GM19025 (cell line): ENCODE measurements at regions not wholly inside any gene's neighbourhood (a gene's known extent, or its start where the extent isn't known, plus 50 kb on each side); places are given as distances from the start of the nearest gene placed in this dataset.

ENCODE experiments used
- ATAC-seq: cut with Tn5 transposase; IDR thresholded peaks from one replicate; pipeline ENCODE4 v1.9.1; 2021; ENCODE audit warnings: mild to moderate bottlenecking, low read depth, moderate library complexity; ENCODE audit not compliant: unreplicated experiment

DNA sequence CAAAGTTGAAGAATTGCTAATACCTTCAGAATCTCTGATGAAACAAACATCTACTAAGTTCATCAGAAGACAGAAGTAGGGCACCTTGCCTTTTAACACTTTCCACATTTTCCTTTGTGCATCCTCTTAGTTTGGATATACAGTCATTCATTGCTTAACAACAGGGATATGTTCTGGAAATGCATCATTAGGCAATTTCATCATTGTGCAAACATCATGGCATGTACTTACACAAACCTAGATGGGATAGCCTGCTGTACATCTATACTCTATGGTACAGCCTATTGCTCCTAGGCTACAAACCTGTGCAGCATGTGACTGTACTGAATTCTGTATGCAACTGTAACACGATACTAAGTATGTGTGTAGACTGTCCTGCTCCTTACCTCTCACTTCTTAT, 169.8 kb downstream of the SUCLA2 start:
- ATAC-seq, result no peak

DNA sequence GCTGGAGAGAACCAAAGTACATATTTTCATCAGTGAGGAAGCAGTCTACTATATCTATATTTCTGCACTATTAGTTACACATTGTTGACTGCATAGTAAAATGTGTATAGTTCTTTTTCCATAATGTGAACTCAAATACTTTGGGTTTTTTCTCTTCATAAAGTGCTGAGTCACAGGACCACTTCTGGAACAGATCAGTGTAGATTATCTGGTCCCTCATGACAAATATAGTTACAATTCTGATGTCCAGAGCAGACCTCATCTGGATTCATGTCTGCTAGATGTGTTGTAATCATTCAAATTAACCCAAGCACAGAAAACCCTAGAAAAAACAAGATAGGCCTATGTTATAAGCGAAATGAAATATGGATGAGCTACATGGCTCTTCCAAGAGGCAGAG, 171.4 kb downstream of the SUCLA2 start:
- no peak for ATAC-seq

GRCh38 chr13:47826471-47826870, 174.6 kb downstream of the SUCLA2 start:
- ATAC-seq, result no peak

GRCh38 chr13:47822036-47822435, 179.0 kb downstream of the SUCLA2 start:
- ATAC-seq, result no peak

DNA sequence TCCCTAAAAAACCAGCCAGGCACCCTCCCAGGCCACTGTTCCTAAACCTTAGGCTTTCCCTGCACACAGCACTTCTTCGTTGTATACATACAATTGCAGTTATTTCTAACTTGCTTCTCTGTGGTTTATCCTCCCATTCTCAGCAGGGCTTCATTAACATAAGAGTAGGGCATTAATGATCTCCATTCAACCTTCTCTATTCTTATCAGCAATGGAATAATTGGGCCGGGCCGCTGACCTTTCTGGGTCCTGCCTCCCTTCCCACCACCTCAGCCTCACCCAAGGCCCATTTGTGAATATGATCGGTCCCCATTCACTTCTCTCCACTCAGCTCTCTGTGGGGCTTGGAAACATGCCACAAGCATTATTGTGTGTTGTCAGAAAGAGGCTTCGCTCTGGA, 184.2 kb downstream of the SUCLA2 start:
- ATAC-seq, result no peak

GRCh38 chr13:47813718-47814117, 187.4 kb downstream of the SUCLA2 start:
- ATAC-seq, result no peak

GRCh38 chr13:47809411-47809810, 191.7 kb downstream of the SUCLA2 start:
- no peak for ATAC-seq

- ATAC-seq, result no peak
These were observed 197.9 kb downstream of the SUCLA2 start for GRCh38 chr13:47803131-47803530.

DNA sequence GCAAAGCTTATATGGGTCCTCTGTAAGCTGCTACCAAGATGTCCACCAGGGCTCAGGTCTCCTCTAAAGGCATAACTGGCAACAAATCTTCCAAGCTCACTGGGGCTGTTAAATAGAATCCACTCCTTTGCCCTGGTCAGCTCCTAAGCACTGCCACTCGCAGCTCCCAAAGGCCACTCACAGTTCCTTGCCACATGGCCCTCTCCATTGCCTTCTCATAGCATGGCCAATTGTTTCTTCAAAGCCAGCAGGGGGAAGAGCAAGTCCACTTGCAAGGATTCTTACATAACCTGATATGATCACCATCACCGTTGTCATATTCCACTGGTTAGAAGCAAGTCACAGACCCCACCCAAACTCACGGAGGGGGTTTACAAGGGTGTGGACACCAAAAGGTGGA, 199.5 kb downstream of the SUCLA2 start:
- ATAC-seq, result no peak

DNA sequence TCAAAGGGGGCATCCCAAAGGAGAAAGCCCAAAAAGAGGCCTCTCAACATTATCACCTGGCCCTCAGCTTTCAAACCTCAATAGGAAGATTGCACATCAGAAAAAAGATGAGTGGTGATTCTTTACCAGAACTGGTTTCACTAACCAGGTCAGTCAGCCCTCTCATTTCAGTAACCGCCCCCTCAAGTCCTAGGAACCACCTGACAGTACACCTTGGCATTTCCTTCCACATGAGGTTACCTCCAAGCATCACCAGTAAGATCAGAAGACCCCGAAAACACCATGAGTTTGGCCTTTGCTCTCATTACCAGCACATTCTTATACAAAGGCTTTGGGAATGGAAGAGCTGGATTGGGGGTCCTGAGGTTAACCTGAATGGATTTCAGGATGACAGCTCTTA, 200.5 kb downstream of the SUCLA2 start:
- no peak for ATAC-seq

- ATAC-seq, result no peak
These were observed 202.2 kb downstream of the SUCLA2 start for GRCh38 chr13:47798906-47799305.

DNA sequence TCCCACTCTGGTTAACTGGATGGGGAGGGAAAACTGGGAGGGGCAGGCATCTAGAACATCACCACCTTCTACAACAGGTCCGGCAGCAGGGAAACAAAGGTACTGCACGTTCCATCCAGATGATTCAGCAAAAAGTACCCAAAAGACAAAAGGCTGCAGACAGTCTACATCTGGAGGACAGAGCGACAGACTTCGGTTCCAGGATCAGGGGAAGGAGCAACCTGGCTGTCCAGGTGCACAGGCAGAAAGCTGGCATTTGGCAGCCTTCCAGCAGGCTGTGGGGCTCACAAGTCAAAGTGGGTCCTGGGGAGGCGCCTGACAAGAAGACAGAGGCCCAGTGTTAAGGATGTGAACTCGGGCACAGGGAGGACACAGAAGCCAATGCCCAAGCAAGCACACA, 202.9 kb downstream of the SUCLA2 start:
- no peak for ATAC-seq

DNA sequence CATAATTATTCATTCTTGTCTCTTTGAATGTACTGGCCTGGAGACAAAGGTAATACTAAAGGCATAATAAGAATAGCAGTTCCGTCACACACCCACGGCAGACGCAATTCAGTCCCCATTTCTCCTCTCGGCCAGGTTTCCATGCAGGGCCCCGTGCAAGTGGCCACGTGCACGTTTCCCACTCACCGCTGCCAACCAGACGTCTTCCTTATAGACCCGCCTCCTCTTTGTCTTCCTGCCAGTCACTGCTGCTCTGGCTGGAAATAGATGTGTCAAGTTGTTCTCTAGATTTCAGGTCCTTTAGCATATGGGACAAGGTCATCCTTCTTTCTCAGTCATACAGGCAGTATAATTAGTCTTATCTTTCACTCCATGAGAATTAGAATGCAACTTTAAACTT, 204.3 kb downstream of the SUCLA2 start:
- ATAC-seq, result no peak

DNA sequence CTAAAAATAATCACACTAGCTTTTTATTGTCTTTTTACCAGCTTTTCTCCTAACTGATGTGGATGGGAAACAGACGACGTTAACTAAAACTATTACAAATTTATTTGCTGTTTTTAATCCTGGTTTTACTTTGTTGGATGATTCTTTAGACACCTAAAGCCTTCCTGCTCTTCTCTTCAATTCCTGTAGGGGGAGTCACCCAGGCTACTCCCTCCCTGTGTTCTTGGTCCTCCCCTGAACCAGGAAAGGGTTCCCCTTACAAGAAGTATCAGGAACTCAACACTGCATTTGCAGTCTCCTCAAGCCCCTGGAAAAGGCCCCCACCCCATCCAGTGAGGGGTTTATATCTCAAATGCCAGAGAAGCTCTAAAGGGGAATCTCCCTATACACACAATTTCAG, 206.1 kb downstream of the SUCLA2 start:
- ATAC-seq, result no peak

DNA sequence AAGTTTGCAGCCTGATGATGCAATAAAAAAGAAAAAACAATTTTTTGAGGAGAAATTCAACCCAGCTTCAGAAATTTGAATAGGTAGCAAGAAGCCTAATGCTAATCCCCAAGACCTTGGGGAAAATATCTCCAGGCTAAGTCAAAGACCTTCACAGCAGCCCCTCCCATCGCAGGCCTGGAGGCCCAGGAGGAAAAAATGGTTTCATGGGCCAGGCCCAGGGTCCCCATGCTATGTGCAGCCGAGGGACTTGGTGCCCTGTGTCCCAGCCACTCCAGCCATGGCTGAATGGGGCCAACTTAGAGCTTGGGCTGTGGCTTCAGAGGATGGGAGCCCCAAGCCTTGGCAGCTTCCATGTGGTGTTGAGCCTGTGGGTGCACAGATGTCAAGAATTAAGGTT, 210.3 kb downstream of the SUCLA2 start:
- ATAC-seq, result no peak

DNA sequence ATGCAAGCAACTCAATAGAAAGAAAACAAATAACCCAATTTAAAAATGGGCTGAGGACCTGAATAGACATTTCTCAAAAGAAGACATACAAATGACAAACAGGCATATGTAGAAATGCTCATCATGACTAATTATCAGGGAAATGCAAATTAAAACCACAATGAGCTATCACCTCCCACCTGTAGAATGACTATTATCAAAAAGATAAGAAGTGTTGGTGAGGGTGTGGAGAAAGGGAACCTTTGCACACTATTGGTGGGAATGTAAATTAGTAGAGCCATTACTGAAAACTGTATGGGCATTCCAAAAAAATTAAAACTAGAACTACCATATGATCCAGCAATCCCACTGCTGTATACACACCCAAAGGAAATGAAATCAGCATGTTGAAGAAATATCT, 212.2 kb downstream of the SUCLA2 start:
- no peak for ATAC-seq

GRCh38 chr13:47774671-47774994, 226.4 kb downstream of the SUCLA2 start:
- no peak for ATAC-seq

DNA sequence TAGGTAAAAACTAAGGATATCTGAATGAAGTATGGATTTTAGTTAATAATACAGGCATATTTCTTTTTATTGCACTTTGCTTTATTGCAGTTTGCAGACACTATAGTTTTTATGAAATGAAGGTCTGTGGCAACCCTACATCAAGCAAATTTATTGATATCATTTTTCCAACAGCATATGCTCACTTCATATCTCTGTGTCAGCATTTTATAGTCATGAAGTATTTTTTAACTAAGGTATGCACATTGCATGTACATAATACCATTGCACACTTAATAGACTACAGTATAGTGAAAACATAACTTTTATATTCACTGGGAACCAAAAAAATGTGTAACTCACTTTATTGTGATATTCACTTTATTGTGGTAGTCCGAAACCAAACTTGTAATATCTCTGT, 236.3 kb downstream of the SUCLA2 start:
- ATAC-seq, result no peak

- ATAC-seq, result no peak
These were observed 243.5 kb downstream of the SUCLA2 start for GRCh38 chr13:47757466-47758080.

DNA sequence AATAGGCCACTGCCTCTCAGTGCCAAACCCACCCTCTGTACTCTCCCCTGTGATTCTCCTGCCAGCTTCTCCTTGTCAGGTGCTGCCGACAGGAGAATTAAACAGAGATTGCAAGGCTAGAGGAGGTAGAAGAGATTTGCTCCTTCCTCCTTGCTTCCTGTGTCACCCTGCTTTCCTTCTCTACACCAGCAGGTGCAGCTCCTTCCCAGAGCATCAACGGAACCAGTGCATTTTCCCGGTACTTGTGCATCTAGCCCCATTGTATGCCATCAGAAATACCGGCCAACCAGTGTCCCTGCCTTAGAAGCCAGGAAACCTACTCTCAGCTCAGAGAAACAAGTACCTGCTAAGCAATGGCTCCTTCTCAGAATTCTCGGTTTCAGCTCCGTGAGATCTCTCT, 253.2 kb downstream of the SUCLA2 start:
- no peak for ATAC-seq

- no peak for ATAC-seq
These were observed 274.7 kb downstream of the SUCLA2 start for GRCh38 chr13:47726394-47726793.

DNA sequence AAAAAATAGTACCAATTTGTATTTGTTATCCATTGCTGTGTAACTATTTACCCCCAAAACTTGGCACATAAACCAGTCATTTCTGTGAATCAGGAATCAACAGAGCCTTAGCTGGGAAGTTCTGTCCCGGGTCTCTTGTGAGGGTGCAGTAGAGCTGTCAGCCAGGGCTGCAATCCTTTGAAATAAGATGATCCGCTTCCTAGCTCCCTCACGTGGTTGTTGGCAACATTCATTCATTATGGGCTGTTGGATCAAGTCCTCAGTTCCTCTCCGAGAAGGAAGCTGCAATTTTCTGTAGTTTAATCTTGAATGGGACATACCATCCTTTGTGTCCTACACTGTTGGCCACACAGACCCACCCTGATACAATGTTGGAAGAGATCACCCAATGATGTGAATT, 277.2 kb downstream of the SUCLA2 start:
- ATAC-seq, result no peak

GRCh38 chr13:47719164-47719563, 281.9 kb downstream of the SUCLA2 start:
- ATAC-seq, result no peak
